SK-N-SH treated with all-trans-retinoic acid at 6 μM for 48 hours (cell line): ENCODE measurements at regions not wholly inside any gene's neighbourhood (a gene's known extent, or its start where the extent isn't known, plus 50 kb on each side); places are given as distances from the start of the nearest gene placed in this dataset.

Experiments
- ATAC-seq: fragments of 200-7000 bp; cut with Tn5 transposase; 3 replicates; pipeline ENCODE4 v1.9.1; 2020; ENCODE audit warnings: mild to moderate bottlenecking, moderate library complexity
- ARNTL ChIP-seq: fragments of 450-650 bp; formaldehyde crosslinking; IDR thresholded peaks from 2 replicates; pipeline ENCODE4 v1.5.0; 2020; ENCODE audit warnings: low read depth, mild to moderate bottlenecking, moderate library complexity, borderline replicate concordance
- BACH2 ChIP-seq: fragments of 250-450 bp; sonication (Bioruptor Pico); IDR thresholded peaks from 2 replicates; pipeline ENCODE4 v1.9.0; 2021; ENCODE audit warnings: mild to moderate bottlenecking, borderline replicate concordance
- GLIS3 ChIP-seq: fragments of 250-450 bp; sonication (Bioruptor Pico); IDR thresholded peaks from 2 replicates; pipeline ENCODE4 v1.5.0; 2020; ENCODE audit warnings: mild to moderate bottlenecking, moderate library complexity
- ISL1 ChIP-seq: fragments of 250-450 bp; sonication (Bioruptor Pico); IDR thresholded peaks from 2 replicates; pipeline ENCODE4 v2.1.2; 2022; ENCODE audit warnings: mild to moderate bottlenecking, moderate library complexity
- PPARA ChIP-seq: fragments of 250-450 bp; sonication (Bioruptor Pico); IDR thresholded peaks from 2 replicates; pipeline ENCODE4 v1.5.0; 2020; ENCODE audit warnings: mild to moderate bottlenecking, borderline replicate concordance
- RARB ChIP-seq: fragments of 250-450 bp; sonication (Bioruptor Pico); IDR thresholded peaks from 2 replicates; pipeline ENCODE4 v1.8.0; 2021; ENCODE audit warnings: mild to moderate bottlenecking, moderate library complexity
- SNAI2 ChIP-seq: fragments of 250-450 bp; sonication (Bioruptor Pico); IDR thresholded peaks from 2 replicates; pipeline ENCODE4 v1.5.0; 2020; ENCODE audit warnings: mild to moderate bottlenecking, moderate library complexity
- TCF4 ChIP-seq: fragments of 250-450 bp; sonication (Bioruptor Pico); IDR thresholded peaks from 2 replicates; pipeline ENCODE4 v1.8.0; 2021; ENCODE audit warnings: mild to moderate bottlenecking, moderate library complexity, borderline replicate concordance
- TOX ChIP-seq: fragments of 250-450 bp; sonication (Bioruptor Pico); IDR thresholded peaks from 2 replicates; pipeline ENCODE4 v1.8.0; 2021; ENCODE audit warnings: mild to moderate bottlenecking, moderate library complexity, borderline replicate concordance
- ZC3H10 ChIP-seq: fragments of 250-450 bp; sonication (Bioruptor Pico); IDR thresholded peaks from 2 replicates; pipeline ENCODE4 v1.5.1; 2021; ENCODE audit warnings: mild to moderate bottlenecking, moderate library complexity
- ZFP3 ChIP-seq: fragments of 250-450 bp; sonication (Bioruptor Pico); IDR thresholded peaks from 2 replicates; pipeline ENCODE4 v1.5.0; 2020; ENCODE audit warnings: mild to moderate bottlenecking, moderate library complexity
- ZFP30 ChIP-seq: fragments of 450-650 bp; formaldehyde crosslinking; IDR thresholded peaks from 2 replicates; pipeline ENCODE4 v1.5.0; 2022; ENCODE audit warnings: mild to moderate bottlenecking, moderate library complexity
- ZNF565 ChIP-seq: fragments of 450-650 bp; formaldehyde crosslinking; conservative IDR thresholded peaks from 2 replicates; pipeline ENCODE4 v1.5.0; 2020; ENCODE audit warnings: low read depth, mild to moderate bottlenecking, moderate library complexity
- ZNF70 ChIP-seq: fragments of 450-650 bp; formaldehyde crosslinking; IDR thresholded peaks from 2 replicates; pipeline ENCODE4 v1.5.0; 2020; ENCODE audit warnings: mild to moderate bottlenecking, moderate library complexity
- TF ChIP-seq, protein P1 (sequence below): fragments of 250-450 bp; sonication (Bioruptor Pico); IDR thresholded peaks from 2 replicates; pipeline ENCODE4 v1.8.0; 2020; ENCODE audit warnings: mild to moderate bottlenecking, moderate library complexity, borderline replicate concordance
- TF ChIP-seq, protein P2 (sequence below): fragments of 250-450 bp; sonication (Bioruptor Pico); IDR thresholded peaks from 2 replicates; pipeline ENCODE4 v1.5.1; 2020; ENCODE audit warnings: low read depth, mild to moderate bottlenecking, moderate library complexity
- TF ChIP-seq, protein P3 (sequence below): fragments of 250-450 bp; sonication (Bioruptor Pico); IDR thresholded peaks from 2 replicates; pipeline ENCODE4 v1.8.0; 2021; ENCODE audit warnings: low read depth, mild to moderate bottlenecking, moderate library complexity, borderline replicate concordance
- TF ChIP-seq, protein P4 (sequence below): fragments of 250-450 bp; sonication (Bioruptor Pico); IDR thresholded peaks from 2 replicates; pipeline ENCODE4 v1.5.0; 2020; ENCODE audit warnings: mild to moderate bottlenecking, moderate library complexity

DNA sequence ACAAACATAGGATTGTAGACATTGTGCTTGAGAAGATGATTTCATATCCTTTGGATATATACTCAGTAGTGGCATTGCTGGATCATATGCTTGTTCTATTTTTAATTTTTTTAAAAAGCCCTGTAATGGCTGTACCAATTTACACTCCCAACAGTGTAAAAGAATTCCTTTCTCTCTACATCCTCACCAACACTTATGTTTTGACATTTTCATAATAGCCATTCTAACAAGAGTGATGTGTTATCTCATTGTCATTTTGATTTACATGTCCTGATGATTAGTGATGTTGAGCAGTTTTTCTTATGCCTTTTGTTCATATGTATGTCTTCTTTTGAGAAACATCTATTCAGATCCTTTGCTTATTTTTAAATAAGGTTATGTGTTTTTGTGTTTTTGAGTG is 1039.2 kb upstream of the GOT2 start:
- TF ChIP-seq ARNTL (CRISPR knock-in tag) (no peak), BACH2 (CRISPR knock-in tag) (no peak), ZFP30 (CRISPR knock-in tag) (no peak), PPARA (CRISPR knock-in tag) (no peak), ISL1 (CRISPR knock-in tag) (no peak), TOX (CRISPR knock-in tag) (no peak), ZNF565 (CRISPR knock-in tag) (no peak), TCF4 (no peak), ZNF70 (no peak), GLIS3 (CRISPR knock-in tag) (no peak)
- TF ChIP-seq, protein P1, sequence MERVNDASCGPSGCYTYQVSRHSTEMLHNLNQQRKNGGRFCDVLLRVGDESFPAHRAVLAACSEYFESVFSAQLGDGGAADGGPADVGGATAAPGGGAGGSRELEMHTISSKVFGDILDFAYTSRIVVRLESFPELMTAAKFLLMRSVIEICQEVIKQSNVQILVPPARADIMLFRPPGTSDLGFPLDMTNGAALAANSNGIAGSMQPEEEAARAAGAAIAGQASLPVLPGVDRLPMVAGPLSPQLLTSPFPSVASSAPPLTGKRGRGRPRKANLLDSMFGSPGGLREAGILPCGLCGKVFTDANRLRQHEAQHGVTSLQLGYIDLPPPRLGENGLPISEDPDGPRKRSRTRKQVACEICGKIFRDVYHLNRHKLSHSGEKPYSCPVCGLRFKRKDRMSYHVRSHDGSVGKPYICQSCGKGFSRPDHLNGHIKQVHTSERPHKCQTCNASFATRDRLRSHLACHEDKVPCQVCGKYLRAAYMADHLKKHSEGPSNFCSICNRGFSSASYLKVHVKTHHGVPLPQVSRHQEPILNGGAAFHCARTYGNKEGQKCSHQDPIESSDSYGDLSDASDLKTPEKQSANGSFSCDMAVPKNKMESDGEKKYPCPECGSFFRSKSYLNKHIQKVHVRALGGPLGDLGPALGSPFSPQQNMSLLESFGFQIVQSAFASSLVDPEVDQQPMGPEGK (CRISPR knock-in tag): no peak
- TF ChIP-seq, protein P2, sequence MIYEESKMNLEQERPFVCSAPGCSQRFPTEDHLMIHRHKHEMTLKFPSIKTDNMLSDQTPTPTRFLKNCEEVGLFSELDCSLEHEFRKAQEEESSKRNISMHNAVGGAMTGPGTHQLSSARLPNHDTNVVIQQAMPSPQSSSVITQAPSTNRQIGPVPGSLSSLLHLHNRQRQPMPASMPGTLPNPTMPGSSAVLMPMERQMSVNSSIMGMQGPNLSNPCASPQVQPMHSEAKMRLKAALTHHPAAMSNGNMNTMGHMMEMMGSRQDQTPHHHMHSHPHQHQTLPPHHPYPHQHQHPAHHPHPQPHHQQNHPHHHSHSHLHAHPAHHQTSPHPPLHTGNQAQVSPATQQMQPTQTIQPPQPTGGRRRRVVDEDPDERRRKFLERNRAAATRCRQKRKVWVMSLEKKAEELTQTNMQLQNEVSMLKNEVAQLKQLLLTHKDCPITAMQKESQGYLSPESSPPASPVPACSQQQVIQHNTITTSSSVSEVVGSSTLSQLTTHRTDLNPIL (CRISPR knock-in tag): no peak
- TF ChIP-seq, protein P3, sequence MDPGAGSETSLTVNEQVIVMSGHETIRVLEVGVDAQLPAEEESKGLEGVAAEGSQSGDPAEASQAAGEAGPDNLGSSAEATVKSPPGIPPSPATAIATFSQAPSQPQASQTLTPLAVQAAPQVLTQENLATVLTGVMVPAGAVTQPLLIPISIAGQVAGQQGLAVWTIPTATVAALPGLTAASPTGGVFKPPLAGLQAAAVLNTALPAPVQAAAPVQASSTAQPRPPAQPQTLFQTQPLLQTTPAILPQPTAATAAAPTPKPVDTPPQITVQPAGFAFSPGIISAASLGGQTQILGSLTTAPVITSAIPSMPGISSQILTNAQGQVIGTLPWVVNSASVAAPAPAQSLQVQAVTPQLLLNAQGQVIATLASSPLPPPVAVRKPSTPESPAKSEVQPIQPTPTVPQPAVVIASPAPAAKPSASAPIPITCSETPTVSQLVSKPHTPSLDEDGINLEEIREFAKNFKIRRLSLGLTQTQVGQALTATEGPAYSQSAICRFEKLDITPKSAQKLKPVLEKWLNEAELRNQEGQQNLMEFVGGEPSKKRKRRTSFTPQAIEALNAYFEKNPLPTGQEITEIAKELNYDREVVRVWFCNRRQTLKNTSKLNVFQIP (CRISPR knock-in tag): no peak
- TF ChIP-seq, protein P4, sequence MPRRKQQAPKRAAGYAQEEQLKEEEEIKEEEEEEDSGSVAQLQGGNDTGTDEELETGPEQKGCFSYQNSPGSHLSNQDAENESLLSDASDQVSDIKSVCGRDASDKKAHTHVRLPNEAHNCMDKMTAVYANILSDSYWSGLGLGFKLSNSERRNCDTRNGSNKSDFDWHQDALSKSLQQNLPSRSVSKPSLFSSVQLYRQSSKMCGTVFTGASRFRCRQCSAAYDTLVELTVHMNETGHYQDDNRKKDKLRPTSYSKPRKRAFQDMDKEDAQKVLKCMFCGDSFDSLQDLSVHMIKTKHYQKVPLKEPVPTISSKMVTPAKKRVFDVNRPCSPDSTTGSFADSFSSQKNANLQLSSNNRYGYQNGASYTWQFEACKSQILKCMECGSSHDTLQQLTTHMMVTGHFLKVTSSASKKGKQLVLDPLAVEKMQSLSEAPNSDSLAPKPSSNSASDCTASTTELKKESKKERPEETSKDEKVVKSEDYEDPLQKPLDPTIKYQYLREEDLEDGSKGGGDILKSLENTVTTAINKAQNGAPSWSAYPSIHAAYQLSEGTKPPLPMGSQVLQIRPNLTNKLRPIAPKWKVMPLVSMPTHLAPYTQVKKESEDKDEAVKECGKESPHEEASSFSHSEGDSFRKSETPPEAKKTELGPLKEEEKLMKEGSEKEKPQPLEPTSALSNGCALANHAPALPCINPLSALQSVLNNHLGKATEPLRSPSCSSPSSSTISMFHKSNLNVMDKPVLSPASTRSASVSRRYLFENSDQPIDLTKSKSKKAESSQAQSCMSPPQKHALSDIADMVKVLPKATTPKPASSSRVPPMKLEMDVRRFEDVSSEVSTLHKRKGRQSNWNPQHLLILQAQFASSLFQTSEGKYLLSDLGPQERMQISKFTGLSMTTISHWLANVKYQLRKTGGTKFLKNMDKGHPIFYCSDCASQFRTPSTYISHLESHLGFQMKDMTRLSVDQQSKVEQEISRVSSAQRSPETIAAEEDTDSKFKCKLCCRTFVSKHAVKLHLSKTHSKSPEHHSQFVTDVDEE (CRISPR knock-in tag): no peak
- ATAC-seq: no peak

DNA sequence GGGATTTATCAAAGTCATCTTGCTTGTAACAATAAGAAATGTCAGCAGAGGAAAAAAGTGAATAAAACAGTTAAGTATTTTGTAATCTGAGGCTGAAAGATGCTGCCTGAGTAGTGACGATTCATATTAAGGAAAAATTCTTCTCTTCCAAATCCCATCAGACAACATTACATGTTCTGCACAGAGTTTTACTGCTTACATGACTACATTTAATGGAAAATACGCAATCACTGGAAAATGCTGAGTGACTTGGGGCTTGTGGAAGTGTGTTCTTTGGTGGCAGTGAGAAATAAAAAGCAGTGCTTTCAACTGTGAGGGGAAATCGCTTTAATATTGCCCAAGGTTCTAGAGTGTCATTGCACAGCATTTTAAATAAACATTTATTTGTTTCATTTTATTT is 1025.2 kb upstream of the GOT2 start:
- no peak for ATAC-seq
- TF ChIP-seq ZFP30 (CRISPR knock-in tag) (no peak), ZNF565 (CRISPR knock-in tag) (no peak), ZC3H10 (CRISPR knock-in tag) (no peak), TOX (CRISPR knock-in tag) (no peak), SNAI2 (CRISPR knock-in tag) (no peak), ISL1 (CRISPR knock-in tag) (no peak), ARNTL (CRISPR knock-in tag) (no peak), PPARA (CRISPR knock-in tag) (no peak), ZFP3 (no peak), RARB (no peak), GLIS3 (CRISPR knock-in tag) (no peak), BACH2 (CRISPR knock-in tag) (no peak)
- TF ChIP-seq, protein P3 (CRISPR knock-in tag): no peak
- TF ChIP-seq, protein P1 (CRISPR knock-in tag): no peak
- TF ChIP-seq, protein P4 (CRISPR knock-in tag): no peak
- TF ChIP-seq, protein P2 (CRISPR knock-in tag): no peak
